IMR-90 (cell line): ENCODE measurements at regions not wholly inside any gene's neighbourhood (a gene's known extent, or its start where the extent isn't known, plus 50 kb on each side); places are given as distances from the start of the nearest gene placed in this dataset.

ENCODE experiments used
- BHLHE40 ChIP-seq: fragments of 150-350 bp; IDR thresholded peaks from 2 replicates; pipeline ENCODE4 v1.6.1; 2016; ENCODE audit warnings: mild to moderate bottlenecking, low read depth, low read length
- CEBPB ChIP-seq: IDR thresholded peaks from 2 replicates; pipeline ENCODE4 v1.6.1; 2012; ENCODE audit warnings: low read depth, low read length, improper control_type of control experiment
- CTCF ChIP-seq: conservative IDR thresholded peaks from 2 replicates; pipeline ENCODE4 v1.5.1; 2012; ENCODE audit warnings: mild to moderate bottlenecking, low read depth, low read length, improper control_type of control experiment
- MXI1 ChIP-seq: IDR thresholded peaks from 2 replicates; pipeline ENCODE4 v1.6.1; 2012; ENCODE audit warnings: low read depth, mild to moderate bottlenecking, low read length, moderate library complexity, borderline replicate concordance
- NFE2L2 ChIP-seq: fragments of 150-350 bp; IDR thresholded peaks from 2 replicates; pipeline ENCODE4 v1.6.1; 2016; ENCODE audit warnings: low read depth, mild to moderate bottlenecking, low read length
- USF2 ChIP-seq: fragments of 150-350 bp; IDR thresholded peaks from 2 replicates; pipeline ENCODE4 v1.6.1; 2017; ENCODE audit warnings: mild to moderate bottlenecking, antibody characterized with exemption, low read length, low read depth

GRCh38 chr11:10978198-10978597 lies 120.3 kb upstream of the ZBED5 start:
- no peak for TF ChIP-seq NFE2L2
- no peak for TF ChIP-seq MXI1
- TF ChIP-seq CTCF, result no peak
- TF ChIP-seq BHLHE40, result no peak
- no peak for TF ChIP-seq USF2
- TF ChIP-seq CEBPB, result no peak
